HL-60 (cell line): ENCODE measurements at regions not wholly inside any gene's neighbourhood (a gene's known extent, or its start where the extent isn't known, plus 50 kb on each side); places are given as distances from the start of the nearest gene placed in this dataset.

ENCODE experiments used
- DNase-seq, 2 experiments: peaks; one replicate each; pipeline ENCODE4 v3.0.0-alpha.2; 2010 to 2020; ENCODE audit warnings: low read depth in 1 of 2, low spot score in 1 of 2
- H3K27ac ChIP-seq: fragments of 250-450 bp; sonication (Bioruptor Pico); replicated peaks from 2 replicates; pipeline ENCODE4 v1.5.1; 2020; ENCODE audit warnings: mild to moderate bottlenecking, moderate library complexity
- H3K27me3 ChIP-seq: fragments of 250-450 bp; sonication (Bioruptor Pico); 2 replicates; pipeline ENCODE4 v1.5.1; 2021; ENCODE audit warnings: mild to moderate bottlenecking, moderate library complexity; ENCODE audit not compliant: insufficient read depth, poor library complexity, severe bottlenecking
- H3K4me3 ChIP-seq: replicated peaks from 2 replicates; pipeline ENCODE4 v1.5.1; 2011; ENCODE audit warnings: mild to moderate bottlenecking, control low read depth, low read length; ENCODE audit not compliant: insufficient read depth
- GABPA ChIP-seq: IDR thresholded peaks from 2 replicates; pipeline ENCODE4 v1.6.1; 2012; ENCODE audit warnings: low read depth
- POLR2AphosphoS5 ChIP-seq: IDR thresholded peaks from 2 replicates; pipeline ENCODE4 v1.6.1; 2012; ENCODE audit warnings: low read depth
- SPI1 ChIP-seq: IDR thresholded peaks from 2 replicates; pipeline ENCODE4 v1.6.1; 2012; ENCODE audit warnings: low read depth, mild to moderate bottlenecking, borderline replicate concordance
- TF ChIP-seq, protein P1 (sequence below): IDR thresholded peaks from 2 replicates; pipeline ENCODE4 v1.6.1; 2012; ENCODE audit warnings: low read depth; ENCODE audit not compliant: insufficient replicate concordance
- TF ChIP-seq, protein P2 (sequence below): IDR thresholded peaks from one replicate; pipeline ENCODE4 v1.5.1; 2011; ENCODE audit warnings: low read length, control low read depth, inconsistent platforms; ENCODE audit not compliant: insufficient read depth

DNA sequence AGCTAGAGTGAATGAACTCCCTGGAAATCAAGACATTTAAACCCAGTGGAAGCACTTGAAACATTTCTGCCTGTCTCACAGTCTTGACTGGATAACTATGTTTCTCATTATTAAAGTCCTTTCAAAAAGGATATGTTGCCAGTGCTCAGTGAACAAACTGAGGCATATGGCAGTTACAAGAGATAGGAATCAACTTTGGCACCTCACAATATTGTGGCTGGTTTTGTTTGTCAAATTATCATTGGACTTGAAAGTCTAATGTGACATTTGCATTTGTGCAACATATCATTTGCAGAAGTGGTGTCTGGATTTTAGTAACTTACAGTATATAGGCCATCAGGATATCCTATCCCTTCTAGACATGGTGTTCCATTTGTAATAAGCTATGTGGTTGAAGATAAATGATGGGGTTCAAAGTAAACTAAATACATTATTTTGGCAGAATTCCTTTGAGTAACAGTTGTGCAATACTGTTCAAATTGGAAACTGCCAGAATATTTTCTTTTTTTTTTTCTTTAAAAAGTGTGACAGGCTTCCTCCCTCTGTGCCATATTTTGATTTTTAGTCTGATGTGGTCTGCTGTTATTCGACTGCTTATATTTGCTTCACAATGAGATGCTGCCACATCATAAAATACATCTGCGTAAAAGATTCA, 927.7 kb downstream of the FLRT2 start:
- H3K27me3 ChIP-seq: no peaks in the 10 kb centered on the region
- no peak for DNase-seq

DNA sequence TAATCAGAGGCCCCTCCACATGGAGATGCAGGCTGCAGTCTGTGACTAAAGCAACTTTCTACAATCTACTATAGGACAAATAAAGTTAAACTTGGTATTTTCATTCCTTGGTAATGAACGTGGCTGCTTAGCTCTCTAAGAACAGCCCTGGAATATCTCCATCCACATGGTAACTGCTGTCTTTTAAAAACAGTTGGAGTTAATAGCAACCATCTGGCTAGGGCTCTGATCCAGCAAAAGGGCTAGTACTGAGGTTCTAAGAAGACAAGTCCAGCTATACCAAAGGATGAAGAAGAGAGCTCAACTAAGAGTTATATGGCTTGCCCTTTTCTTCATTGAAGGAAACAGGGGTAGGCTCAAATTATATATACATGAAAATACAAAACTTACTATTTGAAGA, 920.1 kb downstream of the FLRT2 start:
- H3K27me3 ChIP-seq: no peaks in the 10 kb centered on the region
- no peak for DNase-seq
- TF ChIP-seq, protein P1, sequence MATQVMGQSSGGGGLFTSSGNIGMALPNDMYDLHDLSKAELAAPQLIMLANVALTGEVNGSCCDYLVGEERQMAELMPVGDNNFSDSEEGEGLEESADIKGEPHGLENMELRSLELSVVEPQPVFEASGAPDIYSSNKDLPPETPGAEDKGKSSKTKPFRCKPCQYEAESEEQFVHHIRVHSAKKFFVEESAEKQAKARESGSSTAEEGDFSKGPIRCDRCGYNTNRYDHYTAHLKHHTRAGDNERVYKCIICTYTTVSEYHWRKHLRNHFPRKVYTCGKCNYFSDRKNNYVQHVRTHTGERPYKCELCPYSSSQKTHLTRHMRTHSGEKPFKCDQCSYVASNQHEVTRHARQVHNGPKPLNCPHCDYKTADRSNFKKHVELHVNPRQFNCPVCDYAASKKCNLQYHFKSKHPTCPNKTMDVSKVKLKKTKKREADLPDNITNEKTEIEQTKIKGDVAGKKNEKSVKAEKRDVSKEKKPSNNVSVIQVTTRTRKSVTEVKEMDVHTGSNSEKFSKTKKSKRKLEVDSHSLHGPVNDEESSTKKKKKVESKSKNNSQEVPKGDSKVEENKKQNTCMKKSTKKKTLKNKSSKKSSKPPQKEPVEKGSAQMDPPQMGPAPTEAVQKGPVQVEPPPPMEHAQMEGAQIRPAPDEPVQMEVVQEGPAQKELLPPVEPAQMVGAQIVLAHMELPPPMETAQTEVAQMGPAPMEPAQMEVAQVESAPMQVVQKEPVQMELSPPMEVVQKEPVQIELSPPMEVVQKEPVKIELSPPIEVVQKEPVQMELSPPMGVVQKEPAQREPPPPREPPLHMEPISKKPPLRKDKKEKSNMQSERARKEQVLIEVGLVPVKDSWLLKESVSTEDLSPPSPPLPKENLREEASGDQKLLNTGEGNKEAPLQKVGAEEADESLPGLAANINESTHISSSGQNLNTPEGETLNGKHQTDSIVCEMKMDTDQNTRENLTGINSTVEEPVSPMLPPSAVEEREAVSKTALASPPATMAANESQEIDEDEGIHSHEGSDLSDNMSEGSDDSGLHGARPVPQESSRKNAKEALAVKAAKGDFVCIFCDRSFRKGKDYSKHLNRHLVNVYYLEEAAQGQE: no peak
- TF ChIP-seq, protein P2, sequence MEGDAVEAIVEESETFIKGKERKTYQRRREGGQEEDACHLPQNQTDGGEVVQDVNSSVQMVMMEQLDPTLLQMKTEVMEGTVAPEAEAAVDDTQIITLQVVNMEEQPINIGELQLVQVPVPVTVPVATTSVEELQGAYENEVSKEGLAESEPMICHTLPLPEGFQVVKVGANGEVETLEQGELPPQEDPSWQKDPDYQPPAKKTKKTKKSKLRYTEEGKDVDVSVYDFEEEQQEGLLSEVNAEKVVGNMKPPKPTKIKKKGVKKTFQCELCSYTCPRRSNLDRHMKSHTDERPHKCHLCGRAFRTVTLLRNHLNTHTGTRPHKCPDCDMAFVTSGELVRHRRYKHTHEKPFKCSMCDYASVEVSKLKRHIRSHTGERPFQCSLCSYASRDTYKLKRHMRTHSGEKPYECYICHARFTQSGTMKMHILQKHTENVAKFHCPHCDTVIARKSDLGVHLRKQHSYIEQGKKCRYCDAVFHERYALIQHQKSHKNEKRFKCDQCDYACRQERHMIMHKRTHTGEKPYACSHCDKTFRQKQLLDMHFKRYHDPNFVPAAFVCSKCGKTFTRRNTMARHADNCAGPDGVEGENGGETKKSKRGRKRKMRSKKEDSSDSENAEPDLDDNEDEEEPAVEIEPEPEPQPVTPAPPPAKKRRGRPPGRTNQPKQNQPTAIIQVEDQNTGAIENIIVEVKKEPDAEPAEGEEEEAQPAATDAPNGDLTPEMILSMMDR: no peak

More for the DNA sequence above, 927.7 kb downstream of the FLRT2 start:
- Histone ChIP-seq H3K27ac (no peak overlapping the region), H3K4me3 (no peak overlapping the region)
- no peak for TF ChIP-seq GABPA
- TF ChIP-seq SPI1: no peak
- TF ChIP-seq POLR2AphosphoS5: no peak
- TF ChIP-seq, protein P1: no peak
- TF ChIP-seq, protein P2: no peak

DNA sequence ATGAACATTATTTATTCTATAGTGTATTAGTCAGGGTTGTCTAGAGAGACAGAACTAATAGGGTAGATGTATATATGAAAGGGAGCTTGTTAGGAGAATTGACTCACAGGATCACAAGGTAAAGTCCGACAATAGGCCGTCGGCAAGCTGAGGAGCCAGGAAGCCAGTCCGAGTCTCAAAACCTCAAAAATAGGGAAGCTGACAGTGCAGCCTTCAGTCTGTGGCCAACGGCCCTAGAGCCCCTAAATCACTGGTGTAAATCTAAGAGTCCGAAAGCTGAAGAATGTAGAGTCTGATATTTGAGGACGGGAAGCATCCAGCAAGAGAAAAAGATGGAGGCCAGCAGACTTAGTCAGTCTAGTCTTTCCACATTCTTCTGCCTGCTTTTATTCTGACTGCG, 912.2 kb downstream of the FLRT2 start:
- peak; percentile 29; the same call in 1 of the 2 replicates for TF ChIP-seq SPI1
- TF ChIP-seq GABPA: no peak
- DNase-seq: peak in 1 of 2 experiments; percentile 11
- Histone ChIP-seq H3K27ac (no peak overlapping the region), H3K4me3 (no peak overlapping the region), H3K27me3 (no peaks in the 10 kb centered on the region)

More for the DNA sequence above, 920.1 kb downstream of the FLRT2 start:
- no peak overlapping the region for H3K4me3 ChIP-seq
- no peak overlapping the region for H3K27ac ChIP-seq

DNA sequence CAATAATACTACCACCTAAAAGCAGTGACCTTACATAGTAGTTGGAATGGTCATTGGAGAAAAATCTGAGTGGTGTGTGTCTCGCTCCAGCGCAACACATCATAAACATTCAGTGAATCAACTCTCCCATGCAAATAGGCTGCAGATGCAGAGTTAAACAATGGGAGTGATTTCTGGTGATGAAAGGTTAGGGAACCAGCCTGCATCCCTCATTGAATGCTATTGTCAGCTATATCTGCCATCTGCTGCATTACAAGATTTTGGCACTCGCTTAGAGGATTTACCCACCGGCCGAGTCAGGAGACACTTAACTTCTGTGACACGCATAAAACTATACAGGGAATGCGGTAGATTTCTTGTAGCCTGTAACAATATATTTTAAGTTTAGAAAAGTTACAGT, 900.9 kb downstream of the FLRT2 start:
- no peak for DNase-seq
- TF ChIP-seq, protein P2: no peak
- TF ChIP-seq SPI1 (no peak), GABPA (no peak), POLR2AphosphoS5 (no peak)
- TF ChIP-seq, protein P1: no peak
- Histone ChIP-seq H3K27ac (no peak overlapping the region), H3K27me3 (no peaks in the 10 kb centered on the region), H3K4me3 (no peak overlapping the region)
